Thymus (tissue), 11 donors: ENCODE measurements at regions not wholly inside any gene's neighbourhood (a gene's known extent, or its start where the extent isn't known, plus 50 kb on each side); places are given as distances from the start of the nearest gene placed in this dataset.
"Not testable (repeated sequence)": the region's sequence is repeated elsewhere in the genome, so short reads cannot be mapped to it uniquely, and the experiment has no call there.

Experiments used
- DNase-seq, 9 donors: peaks; one replicate each; pipeline ENCODE4 v3.0.0-alpha.2; 2013; ENCODE audit warnings: low spot score in 9 of 9, low read depth in 6 of 9, missing footprints in 1 of 9
- H3K27ac ChIP-seq, 2 donors: one replicate each; pipeline ENCODE4 v1.5.1; 2013; ENCODE audit warnings: control low read depth in 1 of 2, low read depth in 1 of 2, low read length in 1 of 2, mild to moderate bottlenecking in 1 of 2, moderate library complexity in 1 of 2
- H3K27me3 ChIP-seq, 2 donors: one replicate each; pipeline ENCODE4 v1.5.1; 2013; ENCODE audit warnings: low read length in 1 of 2; ENCODE audit not compliant: control insufficient read depth in 2 of 2, insufficient read depth in 1 of 2
- H3K36me3 ChIP-seq, 2 donors: one replicate each; pipeline ENCODE4 v1.5.1; 2013; ENCODE audit warnings: low read length in 1 of 2, mild to moderate bottlenecking in 1 of 2, moderate library complexity in 1 of 2; ENCODE audit not compliant: control insufficient read depth in 2 of 2, insufficient read depth in 2 of 2
- H3K4me1 ChIP-seq, 2 donors: one replicate each; pipeline ENCODE4 v1.5.1; 2013; ENCODE audit warnings: low read length in 2 of 2; ENCODE audit not compliant: control insufficient read depth in 2 of 2, insufficient read depth in 2 of 2
- H3K4me3 ChIP-seq, 2 donors: one replicate each; pipeline ENCODE4 v1.5.1; 2013; ENCODE audit warnings: low read length in 2 of 2, control low read depth in 1 of 2, mild to moderate bottlenecking in 1 of 2
- H3K9me3 ChIP-seq, 2 donors: one replicate each; pipeline ENCODE4 v1.5.1; 2013; ENCODE audit warnings: low read length in 1 of 2, mild to moderate bottlenecking in 1 of 2; ENCODE audit not compliant: control insufficient read depth in 2 of 2, insufficient read depth in 1 of 2
- WGBS: extraction: QIAGEN DNeasy Blood & Tissue Kit; methylation state at CpG from one replicate; pipeline ENCODE4 v1.1.7; 2013; 5-methylcytosine and 5-hydroxymethylcytosine counted together
- donor health status: healthy.

- H3K9me3 ChIP-seq, result no peaks in the 10 kb centered on the region
- DNase-seq, result no peak
- H3K36me3 ChIP-seq, result no peaks in the 10 kb centered on the region
- H3K4me3 ChIP-seq, result no peak overlapping the region
- no peak overlapping the region for H3K27ac ChIP-seq
- no peaks in the 10 kb centered on the region for H3K27me3 ChIP-seq
- H3K4me1 ChIP-seq, result no peaks in the 10 kb centered on the region
These were observed 234.1 kb upstream of the NR3C2 start for GRCh38 chr4:148676344-148676743.

GRCh38 chr4:148674876-148675275 lies 232.7 kb upstream of the NR3C2 start:
- Histone ChIP-seq H3K4me1 (no peaks in the 10 kb centered on the region), H3K27me3 (no peaks in the 10 kb centered on the region), H3K4me3 (no peak overlapping the region), H3K9me3 (no peaks in the 10 kb centered on the region), H3K36me3 (no peaks in the 10 kb centered on the region), H3K27ac (no peak overlapping the region)
- 93% methylated on average over 3 of the region's 3 CpGs for WGBS
- no peak for DNase-seq

GRCh38 chr4:148664636-148665035 lies 222.4 kb upstream of the NR3C2 start:
- Histone ChIP-seq H3K36me3 (no peaks in the 10 kb centered on the region), H3K4me3 (no peak overlapping the region), H3K27me3 (no peaks in the 10 kb centered on the region), H3K27ac (no peak overlapping the region), H3K9me3 (no peaks in the 10 kb centered on the region), H3K4me1 (no peaks in the 10 kb centered on the region)
- no peak for DNase-seq
- WGBS, result 99% methylated on average over 5 of the region's 5 CpGs

- Histone ChIP-seq H3K36me3 (no peaks in the 10 kb centered on the region), H3K27ac (no peak overlapping the region), H3K9me3 (no peaks in the 10 kb centered on the region), H3K4me3 (no peak overlapping the region), H3K4me1 (no peaks in the 10 kb centered on the region), H3K27me3 (no peaks in the 10 kb centered on the region)
- no peak for DNase-seq
- WGBS, result 95% methylated on average over 2 of the region's 2 CpGs
These were observed 211.9 kb upstream of the NR3C2 start for GRCh38 chr4:148654131-148654530.

GRCh38 chr4:148653681-148654080 lies 211.5 kb upstream of the NR3C2 start:
- no peaks in the 10 kb centered on the region for H3K36me3 ChIP-seq
- H3K4me3 ChIP-seq, result no peak overlapping the region
- H3K9me3 ChIP-seq, result no peaks in the 10 kb centered on the region
- no peak overlapping the region for H3K27ac ChIP-seq
- H3K27me3 ChIP-seq, result no peaks in the 10 kb centered on the region
- DNase-seq, result no peak
- H3K4me1 ChIP-seq, result no peaks in the 10 kb centered on the region
- WGBS, result 87% methylated on average over 4 of the region's 4 CpGs

GRCh38 chr4:148651991-148652390 lies 209.8 kb upstream of the NR3C2 start:
- 95% methylated on average over 2 of the region's 2 CpGs for WGBS
- Histone ChIP-seq H3K4me1 (no peaks in the 10 kb centered on the region), H3K9me3 (no peaks in the 10 kb centered on the region), H3K36me3 (no peaks in the 10 kb centered on the region), H3K4me3 (no peak overlapping the region), H3K27me3 (no peaks in the 10 kb centered on the region), H3K27ac (no peak overlapping the region)
- DNase-seq, result no peak

GRCh38 chr4:148649652-148650331 lies 207.6 kb upstream of the NR3C2 start:
- Histone ChIP-seq H3K9me3 (no peaks in the 10 kb centered on the region), H3K27me3 (no peaks in the 10 kb centered on the region), H3K36me3 (no peaks in the 10 kb centered on the region), H3K4me3 (no peak overlapping the region), H3K4me1 (no peaks in the 10 kb centered on the region), H3K27ac (no peak overlapping the region)
- WGBS, result 96% methylated on average over 1 of the region's 1 CpG
- no peak for DNase-seq

GRCh38 chr4:148643851-148644250 lies 201.6 kb upstream of the NR3C2 start:
- no peak overlapping the region for H3K4me3 ChIP-seq
- H3K36me3 ChIP-seq, result no peaks in the 10 kb centered on the region
- H3K27ac ChIP-seq, result no peak overlapping the region
- no peaks in the 10 kb centered on the region for H3K27me3 ChIP-seq
- 89% methylated on average over 2 of the region's 2 CpGs for WGBS
- H3K9me3 ChIP-seq, result no peaks in the 10 kb centered on the region
- DNase-seq, result no peak
- no peaks in the 10 kb centered on the region for H3K4me1 ChIP-seq

GRCh38 chr4:148642907-148643306 lies 200.7 kb upstream of the NR3C2 start:
- no peak overlapping the region for H3K27ac ChIP-seq
- DNase-seq, result no peak
- no peaks in the 10 kb centered on the region for H3K4me1 ChIP-seq
- no peaks in the 10 kb centered on the region for H3K36me3 ChIP-seq
- no peaks in the 10 kb centered on the region for H3K9me3 ChIP-seq
- no peak overlapping the region for H3K4me3 ChIP-seq
- 84% methylated on average over 2 of the region's 2 CpGs for WGBS
- H3K27me3 ChIP-seq, result no peaks in the 10 kb centered on the region

- not testable (repeated sequence) for DNase-seq, H3K27me3 ChIP-seq, H3K27ac ChIP-seq, H3K36me3 ChIP-seq, H3K4me1 ChIP-seq, H3K4me3 ChIP-seq
- 90% methylated on average over 2 of the region's 2 CpGs for WGBS
- H3K9me3 ChIP-seq, result peaks cover 2 to 13% of the 10 kb centered on the region in 2 donors
These were observed 195.9 kb upstream of the NR3C2 start for GRCh38 chr4:148638079-148638478.
